Pancreas (tissue), 10 donors: ENCODE measurements at regions not wholly inside any gene's neighbourhood (a gene's known extent, or its start where the extent isn't known, plus 50 kb on each side); places are given as distances from the start of the nearest gene placed in this dataset.

Source experiments
- ATAC-seq, 4 donors: fragments of 200-7000 bp; cut with Tn5 transposase; one replicate each; pipeline versions ENCODE4 v1.8.0 to v1.9.1; 2020; ENCODE audit warnings: mild to moderate bottlenecking in 4 of 4, moderate library complexity in 4 of 4
- DNase-seq, 6 donors: peaks; one replicate each; pipeline ENCODE4 v3.0.0-alpha.2; 2020
- FAIRE-seq: peaks from 2 replicates; lab custom pipeline; 2012; peaks lifted over from hg19 to GRCh38; lab: Jason Lieb, UNC
- H3K27ac ChIP-seq, 4 donors: fragments of 200-600 bp; sonication (generic); 1 replicate in 3 of 4; 2 replicates in 1 of 4; pipeline versions ENCODE4 v1.5.0 to v1.8.0; 2020
- H3K27me3 ChIP-seq, 4 donors: fragments of 200-600 bp; one replicate each; pipeline ENCODE4 v1.8.0; 2021
- H3K36me3 ChIP-seq, 3 donors: fragments of 200-600 bp; sonication (generic) in 1 of 3; one replicate each; pipeline versions ENCODE4 v1.5.0 to v1.8.0; 2020 to 2021
- H3K4me1 ChIP-seq, 3 donors: fragments of 200-600 bp; one replicate each; pipeline ENCODE4 v1.8.0; 2021
- H3K4me3 ChIP-seq, 4 donors: fragments of 200-600 bp; sonication (generic) in 2 of 4; one replicate each; pipeline versions ENCODE4 v1.5.0 to v1.8.0; 2020 to 2021
- H3K9me3 ChIP-seq, 4 donors: fragments of 200-600 bp; one replicate each; pipeline ENCODE4 v1.8.0; 2021
- WGBS, 2 donors: extraction: QIAGEN DNeasy Blood & Tissue Kit; methylation state at CpG; one replicate each; pipeline ENCODE4 v1.1.7; 2013; 5-methylcytosine and 5-hydroxymethylcytosine counted together
- intact Hi-C, 3 donors: fragments of 100-400 bp; cut with DNase I; formaldehyde crosslinking; loops; one replicate each; pipeline versions ENCODE4 v1.11.1 to v1.14.2; 2022
- TF ChIP-seq, protein P1 (sequence below), 4 donors: fragments of 200-600 bp; sonication (generic) in 3 of 4; IDR thresholded peaks; one replicate each; pipeline versions ENCODE4 v1.5.0 to v1.8.0; 2021; ENCODE audit warnings: antibody characterized with exemption in 4 of 4
- donor health status: healthy with polysubstance abuse.
- donor health status: DM: no; HTN: no; CAD: no; lungs with moderate emphysema.
- donor health status: DM: no; HTN: no; CAD: no.
- donor health status: control.
- donor health status: control.
- donor health status: Bipolar disorder and iron deficiency.
- donor health status: DM: yes; HTN: yes; CAD: no.
- donor health status: DM: no; HTN: no; CAD: no.
- donor health status: DM: no; HTN: no; CAD: no.
- donor health status: DM: yes; HTN: yes; CAD: no.

DNA sequence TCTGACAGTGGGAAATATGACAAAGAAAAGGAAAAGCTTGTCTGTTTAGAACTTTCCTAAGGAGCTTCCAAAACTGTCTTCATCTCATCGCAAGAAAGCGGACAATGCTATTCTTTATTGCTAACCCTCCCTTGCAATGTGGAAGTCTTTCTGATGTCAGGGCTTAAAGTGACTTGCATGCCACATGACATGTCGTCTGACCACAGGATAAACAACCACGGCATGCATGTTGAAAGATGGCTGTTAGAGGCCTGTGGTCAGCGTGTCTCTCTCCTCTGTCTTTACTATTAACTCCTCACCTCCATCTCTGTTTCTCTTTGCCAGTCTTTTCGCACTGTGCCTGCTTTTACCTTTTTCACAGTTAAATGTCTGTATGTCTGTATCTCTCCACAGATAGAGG lies 389.8 kb downstream of the LNPK start:
- intact Hi-C loops, result no loop called here
- Histone ChIP-seq H3K9me3 (no peaks in the 10 kb centered on the region), H3K36me3 (no peaks in the 10 kb centered on the region), H3K27me3 (peaks cover 0 to 2% (median 0%) of the 10 kb centered on the region in 4 donors), H3K4me1 (no peaks in the 10 kb centered on the region), H3K4me3 (no peak overlapping the region), H3K27ac (no peak overlapping the region)
- FAIRE-seq, result no peak
- TF ChIP-seq, protein P1, sequence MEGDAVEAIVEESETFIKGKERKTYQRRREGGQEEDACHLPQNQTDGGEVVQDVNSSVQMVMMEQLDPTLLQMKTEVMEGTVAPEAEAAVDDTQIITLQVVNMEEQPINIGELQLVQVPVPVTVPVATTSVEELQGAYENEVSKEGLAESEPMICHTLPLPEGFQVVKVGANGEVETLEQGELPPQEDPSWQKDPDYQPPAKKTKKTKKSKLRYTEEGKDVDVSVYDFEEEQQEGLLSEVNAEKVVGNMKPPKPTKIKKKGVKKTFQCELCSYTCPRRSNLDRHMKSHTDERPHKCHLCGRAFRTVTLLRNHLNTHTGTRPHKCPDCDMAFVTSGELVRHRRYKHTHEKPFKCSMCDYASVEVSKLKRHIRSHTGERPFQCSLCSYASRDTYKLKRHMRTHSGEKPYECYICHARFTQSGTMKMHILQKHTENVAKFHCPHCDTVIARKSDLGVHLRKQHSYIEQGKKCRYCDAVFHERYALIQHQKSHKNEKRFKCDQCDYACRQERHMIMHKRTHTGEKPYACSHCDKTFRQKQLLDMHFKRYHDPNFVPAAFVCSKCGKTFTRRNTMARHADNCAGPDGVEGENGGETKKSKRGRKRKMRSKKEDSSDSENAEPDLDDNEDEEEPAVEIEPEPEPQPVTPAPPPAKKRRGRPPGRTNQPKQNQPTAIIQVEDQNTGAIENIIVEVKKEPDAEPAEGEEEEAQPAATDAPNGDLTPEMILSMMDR (IDR thresholded peaks at IDR 0.05), result no peak
- DNase-seq, result no peak
- no peak for ATAC-seq
- 67 to 76% methylated on average over 6 of the region's 6 CpGs for WGBS, 2 donors

DNA sequence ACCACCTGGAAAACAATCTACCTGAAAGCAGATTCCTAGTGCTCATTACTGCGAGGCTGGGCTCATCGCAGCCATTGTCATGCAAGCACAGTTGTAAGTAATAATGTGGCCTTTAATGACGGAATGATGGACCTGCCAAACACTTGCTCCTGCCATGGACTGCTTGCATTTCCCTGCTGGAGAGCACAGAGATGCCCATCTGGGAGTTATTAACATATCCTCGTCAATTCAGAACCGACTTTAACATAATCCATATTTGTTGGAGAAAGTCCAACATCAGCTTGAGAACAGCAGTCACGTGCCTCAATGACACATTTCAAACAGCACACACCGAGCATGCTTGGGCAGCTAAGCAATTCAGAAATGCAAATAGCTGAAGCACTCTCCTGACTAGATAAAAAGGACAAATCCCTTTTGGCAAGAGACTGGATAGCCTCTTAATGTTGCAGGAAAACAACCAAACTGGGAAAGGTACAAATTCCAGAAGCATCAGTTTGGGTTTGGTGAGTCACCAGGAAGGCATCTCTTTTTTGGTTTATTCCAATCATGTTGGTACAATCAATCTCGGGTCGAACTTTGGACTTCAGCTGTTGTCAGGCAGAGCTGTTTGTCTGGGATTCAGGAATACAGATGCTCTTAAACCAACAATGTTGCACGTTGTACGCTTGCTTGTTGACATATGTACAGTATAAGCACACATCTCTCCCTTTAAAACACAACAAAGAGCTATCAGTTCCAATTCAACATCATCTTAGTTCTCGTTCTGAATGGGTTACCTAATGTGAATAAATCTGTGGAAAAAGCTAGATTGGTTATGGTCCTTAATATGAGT lies 395.8 kb downstream of the LNPK start:
- H3K4me1 ChIP-seq, result no peaks in the 10 kb centered on the region
- TF ChIP-seq, protein P1 (IDR thresholded peaks at IDR 0.05), result no peak
- H3K9me3 ChIP-seq, result no peaks in the 10 kb centered on the region
- H3K27ac ChIP-seq, result no peak overlapping the region
- no peak for DNase-seq
- intact Hi-C loops, result no loop called here
- peaks cover 0 to 7% (median 0%) of the 10 kb centered on the region in 4 donors for H3K27me3 ChIP-seq
- no peak overlapping the region for H3K4me3 ChIP-seq
- 18 to 22% methylated on average over 12 of the region's 12 CpGs for WGBS, 2 donors
- no peak for FAIRE-seq
- no peak for ATAC-seq
- H3K36me3 ChIP-seq, result no peaks in the 10 kb centered on the region

DNA sequence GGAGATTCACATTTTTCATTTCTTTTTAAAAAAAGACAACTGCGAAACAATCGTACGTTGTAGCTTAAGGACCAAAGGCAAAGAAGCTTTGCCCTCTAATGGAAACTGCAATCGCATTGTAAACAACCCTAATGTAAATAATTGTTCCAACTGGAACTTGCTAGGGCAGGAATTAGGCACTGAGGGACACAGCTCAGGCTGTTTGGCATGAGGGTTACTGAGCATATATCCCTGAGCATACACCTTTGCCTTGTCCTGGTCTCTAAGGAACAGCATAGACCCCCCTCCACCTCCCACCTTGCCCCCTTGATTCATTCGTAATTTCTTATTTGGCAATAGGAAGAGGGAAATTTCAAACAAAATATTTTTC lies 396.4 kb downstream of the LNPK start:
- H3K27me3 ChIP-seq, result peaks cover 0 to 7% (median 0%) of the 10 kb centered on the region in 4 donors
- no peak for FAIRE-seq
- intact Hi-C loops, result no loop called here
- ATAC-seq, result no peak
- no peaks in the 10 kb centered on the region for H3K36me3 ChIP-seq
- 23 to 25% methylated on average over 5 of the region's 5 CpGs for WGBS, 2 donors
- no peak for DNase-seq
- H3K4me1 ChIP-seq, result no peaks in the 10 kb centered on the region
- H3K4me3 ChIP-seq, result no peak overlapping the region
- TF ChIP-seq, protein P1 (IDR thresholded peaks at IDR 0.05), result no peak
- H3K9me3 ChIP-seq, result no peaks in the 10 kb centered on the region
- no peak overlapping the region for H3K27ac ChIP-seq

DNA sequence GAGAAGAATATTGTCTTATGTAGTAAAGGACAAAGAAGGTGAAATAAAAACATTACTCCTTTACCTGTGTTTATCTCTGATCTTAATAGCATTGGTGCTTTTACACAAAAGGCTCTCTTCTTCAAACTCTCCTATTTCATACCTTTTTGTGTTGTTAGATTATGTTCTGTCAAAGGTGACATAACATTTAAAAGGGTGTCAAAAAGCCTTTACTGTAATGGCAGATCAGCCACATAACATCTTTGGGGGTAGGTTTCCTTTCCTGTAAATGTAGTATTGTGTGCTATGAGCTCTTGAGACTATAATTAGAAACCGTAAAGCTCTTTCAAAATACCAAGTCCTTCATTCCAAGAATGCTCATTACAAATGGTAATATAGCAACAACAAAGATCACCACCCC lies 400.1 kb downstream of the LNPK start:
- Histone ChIP-seq H3K36me3 (no peaks in the 10 kb centered on the region), H3K4me3 (no peak overlapping the region), H3K9me3 (no peaks in the 10 kb centered on the region), H3K27me3 (peaks cover 0 to 2% (median 0%) of the 10 kb centered on the region in 4 donors), H3K4me1 (no peaks in the 10 kb centered on the region), H3K27ac (no peak overlapping the region)
- intact Hi-C loops, result no loop called here
- TF ChIP-seq, protein P1 (IDR thresholded peaks at IDR 0.05), result no peak
- no peak for ATAC-seq
- no peak for FAIRE-seq
- 59 to 77% methylated on average over 1 of the region's 1 CpG for WGBS, 2 donors
- DNase-seq, result no peak
